Prostate gland (tissue), 2 donors: ENCODE measurements at regions not wholly inside any gene's neighbourhood (a gene's known extent, or its start where the extent isn't known, plus 50 kb on each side); places are given as distances from the start of the nearest gene placed in this dataset.

Source experiments
- POLR2A ChIP-seq: fragments of 450-650 bp; IDR thresholded peaks from one replicate; pipeline ENCODE4 v1.6.1; 2016; ENCODE audit warnings: antibody characterized with exemption, mild to moderate bottlenecking
- TF ChIP-seq, protein P1 (sequence below), 4 experiments: fragments of 200-600 bp in 2 of 4; fragments of 450-650 bp in 2 of 4; sonication (generic) in 2 of 4; IDR thresholded peaks; 1 replicate in 3 of 4; 2 replicates in 1 of 4; pipeline ENCODE4 v1.5.1; 2016 to 2019; ENCODE audit warnings: antibody characterized with exemption in 4 of 4, mild to moderate bottlenecking in 2 of 4, moderate library complexity in 2 of 4

DNA sequence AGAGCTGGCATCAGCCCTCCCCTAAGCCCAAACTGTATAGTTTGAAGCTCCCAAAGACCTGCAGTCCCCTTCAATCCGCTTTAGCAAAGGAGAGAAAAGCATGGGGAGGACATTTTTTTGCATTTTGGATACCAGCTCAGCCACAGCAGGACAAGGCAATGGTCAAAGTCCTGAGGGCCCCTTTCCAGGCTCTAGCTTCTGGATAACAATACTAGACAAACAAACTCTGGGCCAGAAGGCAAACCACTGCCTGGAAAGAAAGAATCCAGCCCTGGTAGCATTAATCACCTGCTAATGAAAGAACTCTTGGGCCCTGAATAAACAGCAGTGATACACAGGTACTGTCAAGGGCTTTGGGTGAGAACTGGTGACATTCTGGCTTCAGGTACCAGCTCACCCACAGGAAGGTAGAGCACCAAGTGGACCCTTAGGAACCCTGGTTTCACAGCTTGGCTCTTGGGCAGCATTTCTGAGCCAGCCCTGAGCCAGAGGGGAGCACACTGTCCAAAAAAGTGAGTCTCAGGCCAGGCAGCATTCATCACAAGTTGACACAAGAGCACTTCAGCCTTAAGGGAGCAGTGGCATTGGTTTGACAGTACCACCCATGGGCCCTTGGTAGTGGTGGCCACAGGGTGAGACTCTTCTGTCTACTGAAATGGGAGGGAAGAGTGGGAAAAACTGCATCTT is 62.5 kb downstream of the SPIN3 start:
- no peak for TF ChIP-seq POLR2A
- TF ChIP-seq, protein P1, sequence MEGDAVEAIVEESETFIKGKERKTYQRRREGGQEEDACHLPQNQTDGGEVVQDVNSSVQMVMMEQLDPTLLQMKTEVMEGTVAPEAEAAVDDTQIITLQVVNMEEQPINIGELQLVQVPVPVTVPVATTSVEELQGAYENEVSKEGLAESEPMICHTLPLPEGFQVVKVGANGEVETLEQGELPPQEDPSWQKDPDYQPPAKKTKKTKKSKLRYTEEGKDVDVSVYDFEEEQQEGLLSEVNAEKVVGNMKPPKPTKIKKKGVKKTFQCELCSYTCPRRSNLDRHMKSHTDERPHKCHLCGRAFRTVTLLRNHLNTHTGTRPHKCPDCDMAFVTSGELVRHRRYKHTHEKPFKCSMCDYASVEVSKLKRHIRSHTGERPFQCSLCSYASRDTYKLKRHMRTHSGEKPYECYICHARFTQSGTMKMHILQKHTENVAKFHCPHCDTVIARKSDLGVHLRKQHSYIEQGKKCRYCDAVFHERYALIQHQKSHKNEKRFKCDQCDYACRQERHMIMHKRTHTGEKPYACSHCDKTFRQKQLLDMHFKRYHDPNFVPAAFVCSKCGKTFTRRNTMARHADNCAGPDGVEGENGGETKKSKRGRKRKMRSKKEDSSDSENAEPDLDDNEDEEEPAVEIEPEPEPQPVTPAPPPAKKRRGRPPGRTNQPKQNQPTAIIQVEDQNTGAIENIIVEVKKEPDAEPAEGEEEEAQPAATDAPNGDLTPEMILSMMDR (IDR thresholded peaks at IDR 0.05), result no peak
